Dedifferentiated amniotic fluid mesenchymal stem cell (primary cell): ENCODE measurements at regions not wholly inside any gene's neighbourhood (a gene's known extent, or its start where the extent isn't known, plus 50 kb on each side); places are given as distances from the start of the nearest gene placed in this dataset.

Experiments used
- DNase-seq: peaks from one replicate; pipeline ENCODE4 v3.0.0-alpha.2; 2016; ENCODE audit errors: extremely low spot score

GRCh38 chr7:55690-56248, 136.6 kb upstream of the FAM20C start:
- no peak for DNase-seq

- DNase-seq = no peak
Measured at GRCh38 chr7:56291-56913, 136.0 kb upstream of the FAM20C start.

- DNase-seq = no peak
Measured at GRCh38 chr7:57071-57470, 135.3 kb upstream of the FAM20C start.

- no peak for DNase-seq
Measured at GRCh38 chr7:57482-58255, 134.7 kb upstream of the FAM20C start.

DNA sequence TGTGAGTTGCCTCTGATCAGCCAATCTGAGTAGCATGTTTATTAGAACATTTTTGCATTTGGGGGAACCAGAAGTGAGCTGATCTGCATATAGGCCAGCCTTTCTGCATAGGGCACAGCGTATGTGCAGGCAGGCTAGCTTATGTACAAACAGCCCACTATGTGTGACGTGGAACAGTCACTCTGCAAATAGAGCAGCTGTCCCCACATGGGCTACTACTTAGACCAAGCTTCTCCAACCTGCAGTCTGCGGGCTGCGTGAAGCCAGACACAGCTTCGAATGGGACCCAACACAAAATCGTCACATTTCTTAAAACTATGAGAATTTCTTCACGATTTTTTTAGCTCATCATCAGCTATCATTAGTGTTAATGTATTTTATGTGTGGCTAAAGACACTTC, 134.1 kb upstream of the FAM20C start:
- DNase-seq = no peak

DNA sequence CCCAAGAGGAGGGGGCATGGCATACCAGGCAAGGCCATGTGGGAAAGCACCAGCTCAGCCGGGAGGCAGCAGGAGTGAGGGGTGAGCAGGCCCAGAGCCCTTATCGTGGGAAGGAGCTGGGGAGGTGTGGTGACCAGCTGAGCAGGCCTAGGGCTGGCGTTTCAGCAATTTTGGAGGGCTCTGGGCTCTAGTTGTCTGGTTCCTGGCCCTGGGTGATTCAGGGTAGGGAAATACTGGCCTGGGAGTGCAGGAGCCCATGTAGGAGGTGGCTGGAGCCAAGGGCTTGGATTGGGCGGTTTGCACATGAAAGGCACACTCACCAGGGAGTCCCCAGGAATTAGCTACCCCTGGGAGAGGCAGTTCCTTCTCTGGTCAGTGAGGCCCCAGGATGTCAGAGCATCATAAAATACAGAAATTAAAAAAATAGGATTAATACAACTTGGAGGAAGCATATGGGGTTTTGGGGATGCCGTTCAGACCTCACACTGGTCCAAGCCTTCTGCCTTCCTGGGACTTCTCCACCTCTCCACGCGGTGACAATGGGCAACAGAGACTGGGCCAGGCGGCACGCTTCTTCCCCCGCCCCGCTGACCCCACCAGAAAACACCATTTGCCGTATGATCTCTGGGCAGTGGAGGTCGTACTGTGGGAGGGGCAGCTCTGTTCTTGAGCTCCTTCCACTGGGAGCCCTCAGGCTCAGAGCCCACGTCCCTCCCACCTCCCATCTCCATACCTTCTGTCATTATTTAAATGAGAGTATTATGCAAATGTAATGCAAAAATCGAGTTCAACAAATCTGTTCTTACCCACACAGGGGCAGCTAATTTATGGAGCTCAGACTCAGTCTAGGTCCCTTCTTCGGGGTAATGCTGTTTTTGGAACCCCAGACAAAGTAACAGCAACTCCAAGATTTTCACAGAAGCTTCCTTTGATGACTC, 133.0 kb upstream of the FAM20C start:
- DNase-seq = no peak

GRCh38 chr7:60017-60675, 132.2 kb upstream of the FAM20C start:
- DNase-seq = no peak

GRCh38 chr7:60706-61105, 131.7 kb upstream of the FAM20C start:
- DNase-seq = no peak

- no peak for DNase-seq
Measured at GRCh38 chr7:61111-61510, 131.3 kb upstream of the FAM20C start.

- no peak for DNase-seq
Measured at GRCh38 chr7:61576-62360, 130.6 kb upstream of the FAM20C start.

GRCh38 chr7:62361-63116, 129.8 kb upstream of the FAM20C start:
- DNase-seq = no peak

DNA sequence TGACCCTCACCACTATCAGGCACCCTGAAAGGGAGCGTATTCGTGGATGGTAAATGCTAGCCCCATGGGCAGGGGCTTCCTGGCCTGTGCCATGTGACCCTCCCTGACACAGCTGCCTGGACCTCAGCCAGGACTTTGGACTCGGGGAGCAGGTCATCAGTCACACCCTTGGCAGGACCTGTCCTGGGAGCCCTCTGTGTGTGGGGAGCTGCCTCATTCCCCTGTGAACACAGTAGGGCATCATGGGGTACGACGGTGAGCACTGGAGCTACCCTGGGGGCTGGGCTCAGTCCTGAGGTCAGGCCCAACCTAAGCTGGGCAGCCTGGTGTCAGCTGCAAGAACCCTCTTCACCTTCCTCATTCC, 129.3 kb upstream of the FAM20C start:
- no peak for DNase-seq

DNA sequence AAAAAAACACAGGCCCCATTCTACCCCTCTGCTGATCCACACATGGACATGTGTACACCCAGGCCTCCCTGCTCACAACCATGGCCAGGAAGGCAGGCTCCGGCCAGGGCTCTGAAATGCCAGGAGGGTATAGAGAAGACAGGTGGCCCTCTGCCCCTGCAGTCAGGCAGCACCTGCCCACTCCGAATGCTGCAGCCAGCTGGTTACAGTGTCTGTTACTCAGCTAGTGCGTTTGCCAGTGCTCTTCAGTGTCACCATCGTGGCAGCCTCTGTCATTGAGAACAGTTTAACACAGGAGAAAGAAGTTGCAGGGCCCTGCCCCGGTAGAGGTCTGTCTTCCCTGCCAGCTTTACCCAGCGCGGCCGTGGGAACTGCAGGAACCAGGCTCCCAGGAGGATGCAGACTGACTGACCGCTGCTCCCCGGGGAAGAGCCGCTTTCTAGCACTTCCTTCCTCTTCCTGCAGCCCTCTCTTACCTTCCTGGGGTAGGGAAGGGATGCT, 128.8 kb upstream of the FAM20C start:
- DNase-seq = no peak

GRCh38 chr7:64098-64915, 128.1 kb upstream of the FAM20C start:
- peak; percentile 71 for DNase-seq

GRCh38 chr7:64916-65341, 127.4 kb upstream of the FAM20C start:
- no peak for DNase-seq

DNA sequence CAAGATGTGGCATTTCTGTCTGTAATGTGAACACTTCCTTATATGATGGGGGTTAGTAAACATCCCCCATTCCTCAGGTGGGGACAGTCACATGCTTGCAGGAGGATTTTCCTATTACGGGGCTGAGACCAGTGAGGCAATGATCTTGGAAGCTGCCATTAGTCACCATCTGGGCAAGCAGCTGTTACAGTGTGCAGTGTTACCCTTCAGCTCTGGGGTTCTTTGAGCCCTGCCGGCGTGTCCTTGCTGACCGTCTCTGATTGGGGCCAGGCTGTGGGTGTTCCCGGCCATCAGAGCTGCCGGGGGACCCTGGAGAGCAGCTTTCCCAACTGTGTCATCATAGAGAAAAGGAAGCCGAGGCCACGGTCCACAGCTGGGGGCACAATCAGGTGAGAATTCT, 126.8 kb upstream of the FAM20C start:
- DNase-seq = no peak

DNA sequence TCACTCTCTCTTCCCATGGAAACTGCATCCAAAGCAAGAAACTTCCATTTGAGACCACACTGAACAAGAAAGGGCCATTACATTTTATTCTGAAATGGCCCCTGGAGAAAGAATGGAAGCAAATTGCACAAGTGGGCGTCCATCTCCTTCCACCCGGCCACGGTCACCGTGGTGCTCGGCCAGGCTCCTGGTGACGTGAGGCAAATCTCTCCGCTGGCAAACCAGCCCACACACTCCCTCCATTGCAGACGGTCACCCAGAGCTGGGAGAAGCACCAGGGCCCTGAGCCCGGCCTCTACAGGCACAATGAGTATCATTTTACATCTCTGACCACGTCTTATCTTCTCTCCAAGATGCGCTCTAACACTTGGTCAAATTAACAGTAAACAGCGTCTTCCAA, 126.1 kb upstream of the FAM20C start:
- DNase-seq = no peak

DNA sequence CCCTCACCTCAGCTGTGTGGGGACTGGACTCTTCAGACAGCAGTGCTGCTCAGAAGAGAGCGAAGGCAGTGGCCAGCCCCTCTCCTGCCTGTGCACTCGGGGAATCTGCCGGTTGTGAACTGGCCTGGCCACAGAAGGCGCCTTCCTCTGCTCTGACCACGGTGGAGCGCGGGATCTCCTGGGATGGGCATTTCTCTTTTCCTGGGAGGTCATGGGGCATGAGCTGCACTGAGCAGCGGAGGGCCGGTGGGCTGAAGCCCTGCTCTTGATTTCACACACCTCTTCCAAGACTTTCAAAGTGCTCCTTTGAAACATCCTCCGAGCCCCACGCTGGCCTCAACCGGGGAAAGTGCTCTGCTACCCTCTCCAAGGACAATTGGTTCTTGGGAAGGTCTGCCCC, 125.6 kb upstream of the FAM20C start:
- no peak for DNase-seq
